ENCODE measurements at regions not wholly inside any gene's neighbourhood (a gene's known extent, or its start where the extent isn't known, plus 50 kb on each side); places are given as distances from the start of the nearest gene placed in this dataset.

- TF ChIP-seq POLR2A (IDR thresholded peaks at IDR 0.05): no peak
- TF ChIP-seq, protein P1, sequence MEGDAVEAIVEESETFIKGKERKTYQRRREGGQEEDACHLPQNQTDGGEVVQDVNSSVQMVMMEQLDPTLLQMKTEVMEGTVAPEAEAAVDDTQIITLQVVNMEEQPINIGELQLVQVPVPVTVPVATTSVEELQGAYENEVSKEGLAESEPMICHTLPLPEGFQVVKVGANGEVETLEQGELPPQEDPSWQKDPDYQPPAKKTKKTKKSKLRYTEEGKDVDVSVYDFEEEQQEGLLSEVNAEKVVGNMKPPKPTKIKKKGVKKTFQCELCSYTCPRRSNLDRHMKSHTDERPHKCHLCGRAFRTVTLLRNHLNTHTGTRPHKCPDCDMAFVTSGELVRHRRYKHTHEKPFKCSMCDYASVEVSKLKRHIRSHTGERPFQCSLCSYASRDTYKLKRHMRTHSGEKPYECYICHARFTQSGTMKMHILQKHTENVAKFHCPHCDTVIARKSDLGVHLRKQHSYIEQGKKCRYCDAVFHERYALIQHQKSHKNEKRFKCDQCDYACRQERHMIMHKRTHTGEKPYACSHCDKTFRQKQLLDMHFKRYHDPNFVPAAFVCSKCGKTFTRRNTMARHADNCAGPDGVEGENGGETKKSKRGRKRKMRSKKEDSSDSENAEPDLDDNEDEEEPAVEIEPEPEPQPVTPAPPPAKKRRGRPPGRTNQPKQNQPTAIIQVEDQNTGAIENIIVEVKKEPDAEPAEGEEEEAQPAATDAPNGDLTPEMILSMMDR (IDR thresholded peaks at IDR 0.05): no peak
- TF ChIP-seq POLR2AphosphoS5 (IDR thresholded peaks at IDR 0.05): no peak
- TF ChIP-seq EP300 (IDR thresholded peaks at IDR 0.05): no peak
These were observed 179.6 kb upstream of the JARID2 start for GRCh38 chr6:15066089-15066758.
